Vagina (tissue), 2 donors: ENCODE measurements at regions not wholly inside any gene's neighbourhood (a gene's known extent, or its start where the extent isn't known, plus 50 kb on each side); places are given as distances from the start of the nearest gene placed in this dataset.

Source experiments
- DNase-seq, 2 donors: peaks; one replicate each; pipeline ENCODE4 v3.0.0-alpha.2; 2017; ENCODE audit errors: extremely low spot score in 2 of 2
- H3K27ac ChIP-seq: fragments of 200-600 bp; sonication (generic); one replicate; pipeline ENCODE4 v1.5.1; 2019
- H3K27me3 ChIP-seq: fragments of 200-600 bp; sonication (generic); one replicate; pipeline ENCODE4 v1.5.1; 2019
- H3K36me3 ChIP-seq, 2 donors: fragments of 200-600 bp; sonication (generic); one replicate each; pipeline ENCODE4 v1.5.1; 2017 to 2019
- H3K4me1 ChIP-seq: fragments of 200-600 bp; sonication (generic); one replicate; pipeline ENCODE4 v1.5.1; 2019
- H3K4me3 ChIP-seq, 2 donors: fragments of 200-600 bp; sonication (generic); 1 replicate in 1 of 2; 2 replicates in 1 of 2; pipeline ENCODE4 v1.5.1; 2016 to 2019
- H3K9me3 ChIP-seq: fragments of 200-600 bp; sonication (generic); one replicate; pipeline ENCODE4 v1.5.1; 2019
- CTCF ChIP-seq, 3 experiments: fragments of 450-650 bp in 2 of 3; fragments of 200-600 bp in 1 of 3; sonication (generic) in 1 of 3; IDR thresholded peaks; one replicate each; pipeline ENCODE4 v1.5.1; 2017 to 2019; ENCODE audit warnings: antibody characterized with exemption in 3 of 3, mild to moderate bottlenecking in 2 of 3, moderate library complexity in 2 of 3
- POLR2A ChIP-seq, 2 donors: fragments of 450-650 bp; IDR thresholded peaks; one replicate each; pipeline ENCODE4 v1.6.1; 2017; ENCODE audit warnings: antibody characterized with exemption in 2 of 2, mild to moderate bottlenecking in 2 of 2, moderate library complexity in 2 of 2
- POLR2AphosphoS5 ChIP-seq, 2 donors: sonication (generic); formaldehyde crosslinking; IDR thresholded peaks; one replicate each; pipeline ENCODE4 v1.9.0; 2017; ENCODE audit warnings: antibody characterized with exemption in 2 of 2, mild to moderate bottlenecking in 2 of 2, low read depth in 1 of 2; ENCODE audit not compliant: insufficient read depth in 1 of 2
- intact Hi-C: fragments of 100-400 bp; cut with DNase I; formaldehyde crosslinking; loops from one replicate; pipeline ENCODE4 v1.15.1; 2023

GRCh38 chr1:234697741-234698140, 87.8 kb upstream of the IRF2BP2 start:
- no peak for DNase-seq
- TF ChIP-seq CTCF (IDR thresholded peaks at IDR 0.05): no peak
- H3K9me3 ChIP-seq: no peaks in the 10 kb centered on the region
- intact Hi-C loops: no loop called here
- H3K4me3 ChIP-seq: no peak overlapping the region
- H3K36me3 ChIP-seq: no peaks in the 10 kb centered on the region
- H3K27me3 ChIP-seq: no peaks in the 10 kb centered on the region
- H3K27ac ChIP-seq: no peak overlapping the region
- peaks cover 12% of the 10 kb centered on the region for H3K4me1 ChIP-seq

GRCh38 chr1:234697015-234697414, 87.0 kb upstream of the IRF2BP2 start:
- Histone ChIP-seq H3K36me3 (no peaks in the 10 kb centered on the region), H3K27me3 (no peaks in the 10 kb centered on the region), H3K27ac (no peak overlapping the region), H3K9me3 (no peaks in the 10 kb centered on the region), H3K4me3 (no peak overlapping the region), H3K4me1 (peaks cover 12% of the 10 kb centered on the region)
- no peak for DNase-seq
- intact Hi-C loops: no loop called here
- TF ChIP-seq POLR2A (IDR thresholded peaks at IDR 0.05) (no peak), CTCF (IDR thresholded peaks at IDR 0.05) (no peak), POLR2AphosphoS5 (IDR thresholded peaks at IDR 0.05; ENCODE audit: insufficient read depth in 1 of 2, low read depth in 1 of 2) (no peak)

GRCh38 chr1:234696148-234696576, 86.2 kb upstream of the IRF2BP2 start:
- no peak overlapping the region for H3K27ac ChIP-seq
- intact Hi-C loops: no loop called here
- DNase-seq: no peak
- H3K9me3 ChIP-seq: no peaks in the 10 kb centered on the region
- H3K27me3 ChIP-seq: no peaks in the 10 kb centered on the region
- H3K4me3 ChIP-seq: no peak overlapping the region
- H3K36me3 ChIP-seq: no peaks in the 10 kb centered on the region
- TF ChIP-seq CTCF (IDR thresholded peaks at IDR 0.05): no peak
- no peak for TF ChIP-seq POLR2AphosphoS5 (IDR thresholded peaks at IDR 0.05; ENCODE audit: insufficient read depth in 1 of 2, low read depth in 1 of 2)
- no peak for TF ChIP-seq POLR2A (IDR thresholded peaks at IDR 0.05)
- H3K4me1 ChIP-seq: peaks cover 12% of the 10 kb centered on the region

- TF ChIP-seq POLR2A (IDR thresholded peaks at IDR 0.05): no peak
- TF ChIP-seq CTCF (IDR thresholded peaks at IDR 0.05): no peak
- TF ChIP-seq POLR2AphosphoS5 (IDR thresholded peaks at IDR 0.05; ENCODE audit: insufficient read depth in 1 of 2, low read depth in 1 of 2): no peak
- intact Hi-C loops: no loop called here
- no peaks in the 10 kb centered on the region for H3K36me3 ChIP-seq
- no peaks in the 10 kb centered on the region for H3K27me3 ChIP-seq
- no peak overlapping the region for H3K27ac ChIP-seq
- H3K4me1 ChIP-seq: peaks cover under 1% of the 10 kb centered on the region
- H3K9me3 ChIP-seq: no peaks in the 10 kb centered on the region
- H3K4me3 ChIP-seq: no peak overlapping the region
- DNase-seq: no peak
These were observed 84.7 kb upstream of the IRF2BP2 start for GRCh38 chr1:234694661-234695060.

- no peaks in the 10 kb centered on the region for H3K27me3 ChIP-seq
- no peak overlapping the region for H3K4me3 ChIP-seq
- intact Hi-C loops: no loop called here
- H3K27ac ChIP-seq: no peak overlapping the region
- no peaks in the 10 kb centered on the region for H3K4me1 ChIP-seq
- no peaks in the 10 kb centered on the region for H3K36me3 ChIP-seq
- no peaks in the 10 kb centered on the region for H3K9me3 ChIP-seq
- no peak for TF ChIP-seq POLR2AphosphoS5 (IDR thresholded peaks at IDR 0.05; ENCODE audit: insufficient read depth in 1 of 2, low read depth in 1 of 2)
- no peak for TF ChIP-seq POLR2A (IDR thresholded peaks at IDR 0.05)
- no peak for TF ChIP-seq CTCF (IDR thresholded peaks at IDR 0.05)
- DNase-seq: no peak
These were observed 83.1 kb upstream of the IRF2BP2 start for GRCh38 chr1:234692966-234693580.
